GM23338 (cell line): ENCODE measurements at regions not wholly inside any gene's neighbourhood (a gene's known extent, or its start where the extent isn't known, plus 50 kb on each side); places are given as distances from the start of the nearest gene placed in this dataset.

Experiments used
- ATAC-seq: fragments of 200-7000 bp; cut with Tn5 transposase; 3 replicates; pipeline ENCODE4 v1.9.1; 2020
- DNase-seq: peaks from one replicate; pipeline ENCODE4 v3.0.0-alpha.2; 2015; ENCODE audit warnings: low spot score
- H2AFZ ChIP-seq: fragments of 200-600 bp; sonication (generic); 2 replicates; pipeline ENCODE4 v1.8.0; 2016; ENCODE audit warnings: antibody characterized with exemption, mild to moderate bottlenecking, moderate library complexity
- H3F3A ChIP-seq: fragments of 200-600 bp; sonication (generic); replicated peaks from 2 replicates; pipeline ENCODE4 v1.8.0; 2017; ENCODE audit warnings: antibody characterized with exemption, mixed run types, low read depth
- H3K27ac ChIP-seq: fragments of 200-600 bp; sonication (generic); 2 replicates; pipeline ENCODE4 v1.6.1; 2016; ENCODE audit warnings: low read depth
- H3K27me3 ChIP-seq: fragments of 200-600 bp; sonication (generic); 2 replicates; pipeline ENCODE4 v1.8.0; 2016; ENCODE audit warnings: mild to moderate bottlenecking, mixed run types, moderate library complexity; ENCODE audit not compliant: insufficient read depth
- H3K36me3 ChIP-seq: fragments of 200-600 bp; sonication (generic); 2 replicates; pipeline ENCODE4 v1.8.0; 2016; ENCODE audit warnings: mild to moderate bottlenecking; ENCODE audit not compliant: insufficient read depth
- H3K4me1 ChIP-seq: fragments of 200-600 bp; sonication (generic); 2 replicates; pipeline ENCODE4 v1.8.0; 2016; ENCODE audit warnings: mild to moderate bottlenecking, moderate library complexity; ENCODE audit not compliant: insufficient read depth
- H3K4me2 ChIP-seq: fragments of 200-600 bp; sonication (generic); 2 replicates; pipeline ENCODE4 v1.7.1; 2017; ENCODE audit warnings: mixed run types
- H3K4me3 ChIP-seq: fragments of 200-600 bp; sonication (generic); 2 replicates; pipeline ENCODE4 v1.6.1; 2016; ENCODE audit warnings: mixed run types
- H3K79me2 ChIP-seq: fragments of 200-600 bp; sonication (generic); replicated peaks from 2 replicates; pipeline ENCODE4 v1.8.0; 2017; ENCODE audit warnings: mild to moderate bottlenecking; ENCODE audit not compliant: insufficient read depth
- H3K9me2 ChIP-seq: fragments of 200-600 bp; sonication (generic); 2 replicates; pipeline ENCODE4 v1.8.0; 2017; ENCODE audit not compliant: insufficient read depth
- H4K20me1 ChIP-seq: fragments of 200-600 bp; sonication (generic); replicated peaks from 2 replicates; pipeline ENCODE4 v1.8.0; 2017; ENCODE audit warnings: mild to moderate bottlenecking; ENCODE audit not compliant: insufficient read depth
- H3K27ac Mint-ChIP-seq: 2 replicates; pipeline ENCODE4 v1.8.0; 2020; ENCODE audit warnings: inconsistent platforms, mild to moderate bottlenecking, moderate library complexity, mixed read lengths
- H3K27me3 Mint-ChIP-seq: 3 replicates; pipeline ENCODE4 v1.8.0; 2022; ENCODE audit warnings: low read depth, mild to moderate bottlenecking, moderate library complexity, mixed read lengths, inconsistent platforms; ENCODE audit not compliant: insufficient read depth, poor library complexity
- H3K36me3 Mint-ChIP-seq: 3 replicates; pipeline ENCODE4 v1.8.0; 2021; ENCODE audit warnings: low read depth, mild to moderate bottlenecking, inconsistent platforms, moderate library complexity, mixed read lengths
- H3K4me1 Mint-ChIP-seq: 3 replicates; pipeline ENCODE4 v1.8.0; 2020; ENCODE audit warnings: mild to moderate bottlenecking, inconsistent platforms, mixed read lengths
- H3K4me3 Mint-ChIP-seq: 3 replicates; pipeline ENCODE4 v1.8.0; 2021; ENCODE audit warnings: moderate library complexity, mild to moderate bottlenecking, inconsistent platforms, mixed read lengths
- H3K9me3 Mint-ChIP-seq: 3 replicates; pipeline ENCODE4 v1.8.0; 2020; ENCODE audit warnings: moderate library complexity, mild to moderate bottlenecking, inconsistent platforms, mixed read lengths
- CREB1 ChIP-seq: fragments of 250-450 bp; sonication (Bioruptor Pico); IDR thresholded peaks from 2 replicates; pipeline ENCODE4 v1.5.0; 2020; ENCODE audit warnings: low read depth, mild to moderate bottlenecking, moderate library complexity
- EZH2 ChIP-seq: fragments of 200-600 bp; sonication (generic); IDR thresholded peaks from one replicate; pipeline ENCODE4 v1.8.0; 2017; ENCODE audit warnings: antibody characterized with exemption, mild to moderate bottlenecking, low read depth; ENCODE audit not compliant: unreplicated experiment
- EZH2phosphoT487 ChIP-seq: fragments of 200-600 bp; sonication (generic); IDR thresholded peaks from one replicate; pipeline ENCODE4 v1.8.1; 2018; ENCODE audit warnings: antibody characterized with exemption; ENCODE audit not compliant: unreplicated experiment
- ZNF331 ChIP-seq: fragments of 250-450 bp; sonication (Bioruptor Pico); IDR thresholded peaks from 2 replicates; pipeline ENCODE4 v1.5.0; 2020; ENCODE audit warnings: low read depth, mild to moderate bottlenecking, moderate library complexity
- TF ChIP-seq, protein P1 (sequence below): fragments of 250-450 bp; sonication (Bioruptor Pico); IDR thresholded peaks from 2 replicates; pipeline ENCODE4 v1.5.0; 2020; ENCODE audit warnings: mild to moderate bottlenecking, moderate library complexity
- TF ChIP-seq, protein P2 (sequence below): IDR thresholded peaks from 2 replicates; pipeline ENCODE4 v1.6.1; 2016; ENCODE audit warnings: antibody characterized with exemption
- TF ChIP-seq, protein P3 (sequence below), 2 experiments: fragments of 200-600 bp in 1 of 2; sonication (generic) in 1 of 2; conservative IDR thresholded peaks; 2 replicates each; pipeline versions ENCODE4 v1.5.1 to v1.6.1; 2016 to 2017; ENCODE audit warnings: antibody characterized with exemption in 2 of 2, low read depth in 2 of 2, mild to moderate bottlenecking in 2 of 2, moderate library complexity in 1 of 2

DNA sequence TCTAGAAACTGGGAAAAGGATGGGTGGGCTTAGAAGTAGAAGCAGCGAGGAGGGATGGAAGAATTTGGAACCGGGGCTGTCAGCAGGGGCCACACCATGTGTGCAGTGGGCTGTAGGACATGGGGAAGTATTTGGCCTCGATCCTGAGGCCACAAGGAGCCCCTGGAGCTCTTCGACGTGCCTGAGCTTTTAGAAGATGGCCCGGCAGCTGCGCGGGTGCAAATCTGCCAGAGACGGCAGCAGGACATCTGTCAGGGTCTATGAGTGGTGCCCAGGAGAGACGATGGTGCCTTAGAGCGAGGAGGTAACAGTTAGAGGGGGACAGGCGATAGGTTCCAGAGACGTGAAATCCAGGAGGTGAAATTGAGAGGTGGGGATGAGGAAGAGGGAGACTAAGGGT lies 321.1 kb downstream of the UACA start:
- H4K20me1 ChIP-seq = no peaks in the 10 kb centered on the region
- no peaks in the 10 kb centered on the region for H3K9me3 Mint-ChIP-seq
- DNase-seq (no peak), ATAC-seq (no peak)
- H3K4me1 Mint-ChIP-seq = peaks cover 13% of the 10 kb centered on the region
- no peaks in the 10 kb centered on the region for H3K79me2 ChIP-seq
- no peak overlapping the region for H3K27ac ChIP-seq
- no peak overlapping the region for H3K4me3 Mint-ChIP-seq
- no peak overlapping the region for H3K27ac Mint-ChIP-seq
- no peaks in the 10 kb centered on the region; the same call in 1 of the 2 replicates for H3K4me1 ChIP-seq
- no peak for TF ChIP-seq CREB1 (CRISPR knock-in tag)
- no peak for TF ChIP-seq ZNF331 (CRISPR knock-in tag)
- TF ChIP-seq EZH2phosphoT487 = no peak
- TF ChIP-seq, protein P1, sequence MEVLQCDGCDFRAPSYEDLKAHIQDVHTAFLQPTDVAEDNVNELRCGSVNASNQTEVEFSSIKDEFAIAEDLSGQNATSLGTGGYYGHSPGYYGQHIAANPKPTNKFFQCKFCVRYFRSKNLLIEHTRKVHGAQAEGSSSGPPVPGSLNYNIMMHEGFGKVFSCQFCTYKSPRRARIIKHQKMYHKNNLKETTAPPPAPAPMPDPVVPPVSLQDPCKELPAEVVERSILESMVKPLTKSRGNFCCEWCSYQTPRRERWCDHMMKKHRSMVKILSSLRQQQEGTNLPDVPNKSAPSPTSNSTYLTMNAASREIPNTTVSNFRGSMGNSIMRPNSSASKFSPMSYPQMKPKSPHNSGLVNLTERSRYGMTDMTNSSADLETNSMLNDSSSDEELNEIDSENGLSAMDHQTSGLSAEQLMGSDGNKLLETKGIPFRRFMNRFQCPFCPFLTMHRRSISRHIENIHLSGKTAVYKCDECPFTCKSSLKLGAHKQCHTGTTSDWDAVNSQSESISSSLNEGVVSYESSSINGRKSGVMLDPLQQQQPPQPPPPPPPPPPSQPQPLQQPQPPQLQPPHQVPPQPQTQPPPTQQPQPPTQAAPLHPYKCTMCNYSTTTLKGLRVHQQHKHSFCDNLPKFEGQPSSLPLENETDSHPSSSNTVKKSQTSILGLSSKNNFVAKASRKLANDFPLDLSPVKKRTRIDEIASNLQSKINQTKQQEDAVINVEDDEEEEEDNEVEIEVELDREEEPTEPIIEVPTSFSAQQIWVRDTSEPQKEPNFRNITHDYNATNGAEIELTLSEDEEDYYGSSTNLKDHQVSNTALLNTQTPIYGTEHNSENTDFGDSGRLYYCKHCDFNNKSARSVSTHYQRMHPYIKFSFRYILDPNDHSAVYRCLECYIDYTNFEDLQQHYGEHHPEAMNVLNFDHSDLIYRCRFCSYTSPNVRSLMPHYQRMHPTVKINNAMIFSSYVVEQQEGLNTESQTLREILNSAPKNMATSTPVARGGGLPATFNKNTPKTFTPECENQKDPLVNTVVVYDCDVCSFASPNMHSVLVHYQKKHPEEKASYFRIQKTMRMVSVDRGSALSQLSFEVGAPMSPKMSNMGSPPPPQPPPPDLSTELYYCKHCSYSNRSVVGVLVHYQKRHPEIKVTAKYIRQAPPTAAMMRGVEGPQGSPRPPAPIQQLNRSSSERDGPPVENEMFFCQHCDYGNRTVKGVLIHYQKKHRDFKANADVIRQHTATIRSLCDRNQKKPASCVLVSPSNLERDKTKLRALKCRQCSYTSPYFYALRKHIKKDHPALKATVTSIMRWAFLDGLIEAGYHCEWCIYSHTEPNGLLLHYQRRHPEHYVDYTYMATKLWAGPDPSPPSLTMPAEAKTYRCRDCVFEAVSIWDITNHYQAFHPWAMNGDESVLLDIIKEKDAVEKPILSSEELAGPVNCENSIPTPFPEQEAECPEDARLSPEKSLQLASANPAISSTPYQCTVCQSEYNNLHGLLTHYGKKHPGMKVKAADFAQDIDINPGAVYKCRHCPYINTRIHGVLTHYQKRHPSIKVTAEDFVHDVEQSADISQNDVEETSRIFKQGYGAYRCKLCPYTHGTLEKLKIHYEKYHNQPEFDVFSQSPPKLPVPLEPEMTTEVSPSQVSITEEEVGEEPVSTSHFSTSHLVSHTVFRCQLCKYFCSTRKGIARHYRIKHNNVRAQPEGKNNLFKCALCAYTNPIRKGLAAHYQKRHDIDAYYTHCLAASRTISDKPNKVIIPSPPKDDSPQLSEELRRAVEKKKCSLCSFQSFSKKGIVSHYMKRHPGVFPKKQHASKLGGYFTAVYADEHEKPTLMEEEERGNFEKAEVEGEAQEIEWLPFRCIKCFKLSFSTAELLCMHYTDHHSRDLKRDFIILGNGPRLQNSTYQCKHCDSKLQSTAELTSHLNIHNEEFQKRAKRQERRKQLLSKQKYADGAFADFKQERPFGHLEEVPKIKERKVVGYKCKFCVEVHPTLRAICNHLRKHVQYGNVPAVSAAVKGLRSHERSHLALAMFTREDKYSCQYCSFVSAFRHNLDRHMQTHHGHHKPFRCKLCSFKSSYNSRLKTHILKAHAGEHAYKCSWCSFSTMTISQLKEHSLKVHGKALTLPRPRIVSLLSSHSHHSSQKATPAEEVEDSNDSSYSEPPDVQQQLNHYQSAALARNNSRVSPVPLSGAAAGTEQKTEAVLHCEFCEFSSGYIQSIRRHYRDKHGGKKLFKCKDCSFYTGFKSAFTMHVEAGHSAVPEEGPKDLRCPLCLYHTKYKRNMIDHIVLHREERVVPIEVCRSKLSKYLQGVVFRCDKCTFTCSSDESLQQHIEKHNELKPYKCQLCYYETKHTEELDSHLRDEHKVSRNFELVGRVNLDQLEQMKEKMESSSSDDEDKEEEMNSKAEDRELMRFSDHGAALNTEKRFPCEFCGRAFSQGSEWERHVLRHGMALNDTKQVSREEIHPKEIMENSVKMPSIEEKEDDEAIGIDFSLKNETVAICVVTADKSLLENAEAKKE (CRISPR knock-in tag) = no peak
- TF ChIP-seq, protein P2, sequence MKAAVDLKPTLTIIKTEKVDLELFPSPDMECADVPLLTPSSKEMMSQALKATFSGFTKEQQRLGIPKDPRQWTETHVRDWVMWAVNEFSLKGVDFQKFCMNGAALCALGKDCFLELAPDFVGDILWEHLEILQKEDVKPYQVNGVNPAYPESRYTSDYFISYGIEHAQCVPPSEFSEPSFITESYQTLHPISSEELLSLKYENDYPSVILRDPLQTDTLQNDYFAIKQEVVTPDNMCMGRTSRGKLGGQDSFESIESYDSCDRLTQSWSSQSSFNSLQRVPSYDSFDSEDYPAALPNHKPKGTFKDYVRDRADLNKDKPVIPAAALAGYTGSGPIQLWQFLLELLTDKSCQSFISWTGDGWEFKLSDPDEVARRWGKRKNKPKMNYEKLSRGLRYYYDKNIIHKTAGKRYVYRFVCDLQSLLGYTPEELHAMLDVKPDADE = no peak
- no peak for TF ChIP-seq EZH2
- TF ChIP-seq, protein P3, sequence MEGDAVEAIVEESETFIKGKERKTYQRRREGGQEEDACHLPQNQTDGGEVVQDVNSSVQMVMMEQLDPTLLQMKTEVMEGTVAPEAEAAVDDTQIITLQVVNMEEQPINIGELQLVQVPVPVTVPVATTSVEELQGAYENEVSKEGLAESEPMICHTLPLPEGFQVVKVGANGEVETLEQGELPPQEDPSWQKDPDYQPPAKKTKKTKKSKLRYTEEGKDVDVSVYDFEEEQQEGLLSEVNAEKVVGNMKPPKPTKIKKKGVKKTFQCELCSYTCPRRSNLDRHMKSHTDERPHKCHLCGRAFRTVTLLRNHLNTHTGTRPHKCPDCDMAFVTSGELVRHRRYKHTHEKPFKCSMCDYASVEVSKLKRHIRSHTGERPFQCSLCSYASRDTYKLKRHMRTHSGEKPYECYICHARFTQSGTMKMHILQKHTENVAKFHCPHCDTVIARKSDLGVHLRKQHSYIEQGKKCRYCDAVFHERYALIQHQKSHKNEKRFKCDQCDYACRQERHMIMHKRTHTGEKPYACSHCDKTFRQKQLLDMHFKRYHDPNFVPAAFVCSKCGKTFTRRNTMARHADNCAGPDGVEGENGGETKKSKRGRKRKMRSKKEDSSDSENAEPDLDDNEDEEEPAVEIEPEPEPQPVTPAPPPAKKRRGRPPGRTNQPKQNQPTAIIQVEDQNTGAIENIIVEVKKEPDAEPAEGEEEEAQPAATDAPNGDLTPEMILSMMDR (conservative IDR thresholded peaks at IDR 0.05; ENCODE audit: low read depth in 2 of 2) = no peak
- no peaks in the 10 kb centered on the region for H3F3A ChIP-seq
- no peaks in the 10 kb centered on the region for H3K36me3 ChIP-seq
- H3K36me3 Mint-ChIP-seq = no peaks in the 10 kb centered on the region; the same call in 2 of the 3 replicates
- peaks cover 10% of the 10 kb centered on the region for H3K27me3 Mint-ChIP-seq
- H3K4me3 ChIP-seq = no peak overlapping the region
- no peaks in the 10 kb centered on the region; the same call in 1 of the 2 replicates for H3K9me2 ChIP-seq
- no peak overlapping the region for H3K4me2 ChIP-seq
- no peaks in the 10 kb centered on the region for H3K27me3 ChIP-seq
- H2AFZ ChIP-seq = no peak overlapping the region
